ENCODE measurements at regions not wholly inside any gene's neighbourhood (a gene's known extent, or its start where the extent isn't known, plus 50 kb on each side); places are given as distances from the start of the nearest gene placed in this dataset.

DNA sequence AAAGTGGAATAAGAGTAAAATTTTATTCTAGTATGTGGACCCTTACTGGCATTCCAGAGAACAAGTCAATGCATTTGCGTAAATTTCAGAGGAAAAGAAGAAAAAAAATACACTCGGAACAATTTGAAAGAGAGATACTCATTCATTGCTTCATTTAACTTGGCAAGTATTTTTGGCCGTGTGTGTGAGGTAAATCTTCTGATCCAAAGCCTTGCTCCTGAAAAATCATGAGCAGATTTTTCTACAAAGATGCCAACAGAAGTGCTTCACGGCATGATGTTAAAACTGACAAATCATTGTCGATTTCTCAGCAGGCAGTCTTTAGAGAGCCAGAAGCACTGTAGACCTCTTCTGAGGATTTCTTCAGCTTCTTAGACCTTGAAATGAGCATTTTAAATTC lies 194.0 kb downstream of the COX18 start:
- TF ChIP-seq, protein P1, sequence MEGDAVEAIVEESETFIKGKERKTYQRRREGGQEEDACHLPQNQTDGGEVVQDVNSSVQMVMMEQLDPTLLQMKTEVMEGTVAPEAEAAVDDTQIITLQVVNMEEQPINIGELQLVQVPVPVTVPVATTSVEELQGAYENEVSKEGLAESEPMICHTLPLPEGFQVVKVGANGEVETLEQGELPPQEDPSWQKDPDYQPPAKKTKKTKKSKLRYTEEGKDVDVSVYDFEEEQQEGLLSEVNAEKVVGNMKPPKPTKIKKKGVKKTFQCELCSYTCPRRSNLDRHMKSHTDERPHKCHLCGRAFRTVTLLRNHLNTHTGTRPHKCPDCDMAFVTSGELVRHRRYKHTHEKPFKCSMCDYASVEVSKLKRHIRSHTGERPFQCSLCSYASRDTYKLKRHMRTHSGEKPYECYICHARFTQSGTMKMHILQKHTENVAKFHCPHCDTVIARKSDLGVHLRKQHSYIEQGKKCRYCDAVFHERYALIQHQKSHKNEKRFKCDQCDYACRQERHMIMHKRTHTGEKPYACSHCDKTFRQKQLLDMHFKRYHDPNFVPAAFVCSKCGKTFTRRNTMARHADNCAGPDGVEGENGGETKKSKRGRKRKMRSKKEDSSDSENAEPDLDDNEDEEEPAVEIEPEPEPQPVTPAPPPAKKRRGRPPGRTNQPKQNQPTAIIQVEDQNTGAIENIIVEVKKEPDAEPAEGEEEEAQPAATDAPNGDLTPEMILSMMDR (IDR thresholded peaks at IDR 0.05; ENCODE audit: insufficient read depth, low read length): no peak
- no peak for TF ChIP-seq REST (IDR thresholded peaks at IDR 0.05; ENCODE audit: insufficient replicate concordance, low read depth)
